ENCODE measurements at regions not wholly inside any gene's neighbourhood (a gene's known extent, or its start where the extent isn't known, plus 50 kb on each side); places are given as distances from the start of the nearest gene placed in this dataset.

DNA sequence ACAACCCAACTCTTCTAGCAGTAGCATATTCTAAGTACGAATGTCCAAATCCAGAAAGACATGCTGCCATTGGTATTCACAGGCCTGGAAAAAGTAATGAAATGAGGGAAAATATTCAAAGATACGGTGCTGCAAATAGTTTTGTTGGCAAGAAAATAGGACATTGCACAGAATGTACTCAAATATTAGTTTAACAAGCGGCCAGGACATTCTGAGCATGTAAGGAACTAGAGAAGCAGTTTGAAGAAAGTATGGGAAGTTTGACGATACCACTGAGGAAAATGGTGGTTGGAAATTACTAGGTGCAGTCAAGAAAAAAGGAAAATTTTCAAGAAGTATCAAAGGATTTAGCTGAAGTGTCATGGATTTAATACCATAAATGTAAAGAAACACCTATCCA is 468.0 kb upstream of the GRIN3A start:
- H3K4me1 Mint-ChIP-seq (ENCODE audit: low read depth), result no peaks in the 10 kb centered on the region
- ATAC-seq (no peak), DNase-seq (no peak)
- H3K4me3 Mint-ChIP-seq, result no peak overlapping the region
- peaks cover 9% of the 10 kb centered on the region for H3K9me3 Mint-ChIP-seq
- TF ChIP-seq, protein P1, sequence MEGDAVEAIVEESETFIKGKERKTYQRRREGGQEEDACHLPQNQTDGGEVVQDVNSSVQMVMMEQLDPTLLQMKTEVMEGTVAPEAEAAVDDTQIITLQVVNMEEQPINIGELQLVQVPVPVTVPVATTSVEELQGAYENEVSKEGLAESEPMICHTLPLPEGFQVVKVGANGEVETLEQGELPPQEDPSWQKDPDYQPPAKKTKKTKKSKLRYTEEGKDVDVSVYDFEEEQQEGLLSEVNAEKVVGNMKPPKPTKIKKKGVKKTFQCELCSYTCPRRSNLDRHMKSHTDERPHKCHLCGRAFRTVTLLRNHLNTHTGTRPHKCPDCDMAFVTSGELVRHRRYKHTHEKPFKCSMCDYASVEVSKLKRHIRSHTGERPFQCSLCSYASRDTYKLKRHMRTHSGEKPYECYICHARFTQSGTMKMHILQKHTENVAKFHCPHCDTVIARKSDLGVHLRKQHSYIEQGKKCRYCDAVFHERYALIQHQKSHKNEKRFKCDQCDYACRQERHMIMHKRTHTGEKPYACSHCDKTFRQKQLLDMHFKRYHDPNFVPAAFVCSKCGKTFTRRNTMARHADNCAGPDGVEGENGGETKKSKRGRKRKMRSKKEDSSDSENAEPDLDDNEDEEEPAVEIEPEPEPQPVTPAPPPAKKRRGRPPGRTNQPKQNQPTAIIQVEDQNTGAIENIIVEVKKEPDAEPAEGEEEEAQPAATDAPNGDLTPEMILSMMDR (IDR thresholded peaks at IDR 0.05), result no peak
- H3K36me3 Mint-ChIP-seq (ENCODE audit: low read depth), result no peaks in the 10 kb centered on the region
- ChIA-PET CTCF (no interaction called here), POLR2A (no interaction called here)
- H3K27ac Mint-ChIP-seq, result no peak overlapping the region
- H3K27me3 Mint-ChIP-seq, result no peaks in the 10 kb centered on the region
- intact Hi-C loops (cut with micrococcal nuclease), result no loop called here

DNA sequence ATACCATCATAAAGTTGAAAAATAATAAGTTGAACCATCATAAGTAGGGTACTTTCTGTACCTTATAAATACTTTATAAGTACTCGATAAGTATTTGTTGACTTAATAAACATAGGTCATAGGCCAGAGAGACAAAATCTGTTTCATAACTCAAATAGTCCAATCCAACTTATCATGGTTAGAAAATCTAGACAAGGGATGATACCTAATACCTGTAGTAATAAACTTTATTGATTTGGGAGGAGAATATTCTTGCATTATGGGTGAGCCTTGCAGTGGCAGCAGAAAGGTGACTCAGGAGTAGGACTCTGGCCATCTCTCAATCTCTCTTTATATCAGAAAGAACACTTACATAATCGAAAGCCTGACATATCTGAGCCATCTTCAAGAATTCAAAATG is 466.8 kb upstream of the GRIN3A start:
- intact Hi-C loops (cut with micrococcal nuclease), result no loop called here
- no peak overlapping the region for H3K4me3 Mint-ChIP-seq

DNA sequence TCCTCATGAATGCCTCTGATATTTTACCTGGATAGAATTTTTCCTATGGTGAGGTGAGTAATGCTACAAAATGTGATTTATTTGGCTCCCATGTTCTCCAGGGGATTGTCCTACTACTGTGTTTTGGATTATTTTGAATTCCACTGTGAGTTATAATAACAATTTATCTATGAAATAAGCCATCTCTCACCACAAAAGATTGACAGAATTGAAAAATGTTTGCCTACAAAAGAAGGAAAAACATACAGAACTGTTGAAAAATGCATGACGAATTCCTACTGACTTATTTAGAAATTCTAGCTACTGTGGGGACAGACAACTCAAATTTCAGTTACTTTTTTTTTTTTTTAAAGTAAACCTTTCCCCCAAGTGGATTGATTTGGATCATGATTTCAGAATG is 463.7 kb upstream of the GRIN3A start:
- Mint-ChIP-seq H3K9me3 (peaks cover 10% of the 10 kb centered on the region), H3K4me1 (ENCODE audit: low read depth) (no peaks in the 10 kb centered on the region), H3K27ac (no peak overlapping the region), H3K36me3 (ENCODE audit: low read depth) (no peaks in the 10 kb centered on the region), H3K27me3 (no peaks in the 10 kb centered on the region), H3K4me3 (no peak overlapping the region)
- ATAC-seq, result no peak
- ChIA-PET CTCF (no interaction called here), POLR2A (no interaction called here)
- intact Hi-C loops (cut with micrococcal nuclease), result no loop called here
- TF ChIP-seq, protein P1 (IDR thresholded peaks at IDR 0.05), result no peak
- DNase-seq, result no peak

More for the DNA sequence above, 466.8 kb upstream of the GRIN3A start:
- peaks cover 9% of the 10 kb centered on the region for H3K9me3 Mint-ChIP-seq
- no peak overlapping the region for H3K27ac Mint-ChIP-seq
- no peaks in the 10 kb centered on the region for H3K36me3 Mint-ChIP-seq (ENCODE audit: low read depth)
- ATAC-seq (no peak), DNase-seq (no peak)
- ChIA-PET CTCF (no interaction called here), POLR2A (no interaction called here)
- no peaks in the 10 kb centered on the region for H3K4me1 Mint-ChIP-seq (ENCODE audit: low read depth)
- H3K27me3 Mint-ChIP-seq, result no peaks in the 10 kb centered on the region
- TF ChIP-seq, protein P1 (IDR thresholded peaks at IDR 0.05), result no peak

DNA sequence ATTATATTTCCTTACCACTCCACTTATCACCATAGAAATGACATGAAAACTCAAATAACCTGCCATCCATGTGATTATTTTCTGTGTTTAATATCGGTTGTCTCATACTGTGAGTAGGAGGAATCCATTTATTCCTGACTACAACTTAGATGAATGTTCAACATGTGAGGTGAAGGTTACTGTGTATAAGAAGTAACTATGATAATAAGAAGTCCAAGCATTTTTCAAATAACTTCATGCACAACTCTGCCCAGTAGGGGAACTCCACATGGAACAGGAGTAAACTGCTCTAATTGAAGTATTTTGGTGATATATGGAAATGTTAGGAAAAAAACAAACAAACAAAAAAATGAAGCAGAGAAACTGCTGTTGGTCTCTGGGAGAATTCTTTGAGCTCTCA is 447.5 kb upstream of the GRIN3A start:
- H3K4me3 Mint-ChIP-seq, result no peak overlapping the region

DNA sequence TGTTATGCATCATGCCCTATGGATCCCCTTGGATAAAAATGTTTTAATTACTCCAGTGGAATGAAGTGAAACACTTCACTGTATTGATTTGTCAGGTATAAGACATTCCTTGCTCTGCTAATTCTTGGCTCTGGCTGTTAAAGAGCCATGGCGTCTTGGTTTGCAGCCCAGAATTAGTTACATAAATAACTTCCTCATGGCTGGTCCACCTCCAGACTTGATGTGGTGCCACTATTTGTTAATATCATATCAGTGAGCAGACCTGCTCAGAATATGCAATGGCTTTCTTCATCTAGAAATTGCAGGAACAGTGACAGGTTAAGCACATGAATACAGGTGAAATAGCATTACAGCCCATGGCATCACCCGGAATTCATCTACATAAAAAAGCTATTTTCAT is 446.9 kb upstream of the GRIN3A start:
- ChIA-PET CTCF (no interaction called here), POLR2A (no interaction called here)
- Mint-ChIP-seq H3K9me3 (peaks cover 2% of the 10 kb centered on the region), H3K27ac (no peak overlapping the region), H3K4me1 (ENCODE audit: low read depth) (no peaks in the 10 kb centered on the region), H3K27me3 (no peaks in the 10 kb centered on the region), H3K36me3 (ENCODE audit: low read depth) (no peaks in the 10 kb centered on the region), H3K4me3 (no peak overlapping the region)
- no peak for DNase-seq
- no peak for ATAC-seq
- TF ChIP-seq, protein P1 (IDR thresholded peaks at IDR 0.05), result no peak
- intact Hi-C loops (cut with micrococcal nuclease), result no loop called here

More for the DNA sequence above, 447.5 kb upstream of the GRIN3A start:
- ATAC-seq, result no peak
- no peak overlapping the region for H3K27ac Mint-ChIP-seq
- intact Hi-C loops (cut with micrococcal nuclease), result no loop called here
- no peaks in the 10 kb centered on the region for H3K36me3 Mint-ChIP-seq (ENCODE audit: low read depth)
- no peaks in the 10 kb centered on the region for H3K4me1 Mint-ChIP-seq (ENCODE audit: low read depth)
- peaks cover 2% of the 10 kb centered on the region for H3K9me3 Mint-ChIP-seq
- ChIA-PET CTCF (no interaction called here), POLR2A (no interaction called here)
- no peaks in the 10 kb centered on the region for H3K27me3 Mint-ChIP-seq
- DNase-seq, result no peak
- TF ChIP-seq, protein P1 (IDR thresholded peaks at IDR 0.05), result no peak

All from activated CD8-positive, alpha-beta T cell treated with anti-CD3 and anti-CD28 coated beads for 36 hours (primary cell).